ENCODE measurements at regions not wholly inside any gene's neighbourhood (a gene's known extent, or its start where the extent isn't known, plus 50 kb on each side); places are given as distances from the start of the nearest gene placed in this dataset.

DNA sequence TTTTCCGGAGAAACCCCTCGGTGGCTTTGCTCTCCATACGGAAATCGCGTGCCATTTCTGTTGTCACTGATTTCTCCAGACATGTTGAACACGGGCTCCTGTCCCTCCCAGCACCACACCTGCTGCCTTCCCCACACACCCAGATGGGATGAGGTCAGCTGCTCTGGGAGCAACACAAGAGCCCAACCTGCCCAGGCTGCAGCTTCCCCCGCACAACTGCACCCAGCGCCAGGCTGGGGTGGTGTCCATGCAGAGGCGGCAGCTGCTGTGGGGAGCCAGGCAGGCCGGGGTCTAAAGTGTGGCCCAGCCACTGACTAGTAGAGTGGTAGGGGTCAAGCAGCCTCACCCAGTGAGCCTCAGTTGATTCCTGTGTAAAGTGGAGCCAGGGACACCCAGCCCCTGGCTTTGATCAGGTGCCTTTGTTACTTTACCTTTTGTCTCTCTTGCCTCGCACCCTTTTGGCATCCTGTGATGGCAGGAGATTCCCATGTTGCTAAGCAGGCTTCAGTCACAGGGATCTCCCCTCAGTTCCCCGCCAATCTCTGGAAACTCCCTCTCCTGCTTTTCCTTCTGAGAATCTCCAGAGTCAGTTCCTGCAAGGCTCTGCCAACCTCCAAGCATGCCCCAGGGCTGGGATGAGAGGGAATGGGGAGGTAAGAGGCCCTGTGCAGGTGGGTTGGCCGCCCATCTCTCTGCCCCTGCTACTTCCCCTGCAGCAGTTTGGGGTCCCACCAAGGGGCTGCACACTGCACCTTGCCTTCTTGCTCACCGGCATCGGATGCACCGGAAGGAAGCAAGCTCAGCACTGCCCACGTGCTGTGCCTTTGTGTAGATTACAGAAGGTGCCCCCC lies 91.8 kb upstream of the ALDH1A3 start:
- Histone ChIP-seq H3K9ac (no peak overlapping the region), H3K4me3 (ENCODE audit: low read depth in 2 of 2, low read length in 1 of 2) (no peak overlapping the region), H2AFZ (ENCODE audit: low read depth) (no peak overlapping the region), H4K20me1 (ENCODE audit: insufficient read depth) (no peaks in the 10 kb centered on the region), H3K79me2 (ENCODE audit: insufficient read depth) (no peaks in the 10 kb centered on the region), H3K4me1 (ENCODE audit: control insufficient read depth in 1 of 2, insufficient read depth in 2 of 2, low read depth in 1 of 2, low read length in 1 of 2) (peaks cover 0 to 30% of the 10 kb centered on the region in 2 experiments; a peak in 1 of 4 replicates), H3F3A (replicated peaks; ENCODE audit: insufficient read depth) (no peaks in the 10 kb centered on the region), H3K27me3 (ENCODE audit: insufficient read depth) (no peaks in the 10 kb centered on the region), H3K36me3 (replicated peaks in 1 of 2; ENCODE audit: control insufficient read depth in 1 of 2, insufficient read depth in 2 of 2, low read length in 1 of 2) (no peaks in the 10 kb centered on the region), H3K4me2 (no peak overlapping the region), H3K9me2 (no peaks in the 10 kb centered on the region), H3K9me3 (no peaks in the 10 kb centered on the region), H3K27ac (ENCODE audit: low read depth in 2 of 2, low read length in 1 of 2) (no peak overlapping the region)
- ChIA-PET POLR2A (no interaction called here), CTCF (interaction anchor here (1.2 kb wide), 1 partner anchor 53 kb away, joined by 3 read pairs; no protein-coding TSS in a partner anchor)
- TF ChIP-seq POLR2AphosphoS5 (IDR thresholded peaks at IDR 0.05; ENCODE audit: low read depth, low read length) (no peak), RXRA (IDR thresholded peaks at IDR 0.05; ENCODE audit: borderline replicate concordance, low read depth) (no peak), TCF12 (IDR thresholded peaks at IDR 0.05) (no peak), ELF1 (IDR thresholded peaks at IDR 0.05) (no peak), MXI1 (IDR thresholded peaks at IDR 0.05; ENCODE audit: low read depth, low read length) (no peak), GABPA (IDR thresholded peaks at IDR 0.05; ENCODE audit: low read depth) (no peak), YY1 (IDR thresholded peaks at IDR 0.05; ENCODE audit: low read depth) (no peak)
- TF ChIP-seq, protein P1, sequence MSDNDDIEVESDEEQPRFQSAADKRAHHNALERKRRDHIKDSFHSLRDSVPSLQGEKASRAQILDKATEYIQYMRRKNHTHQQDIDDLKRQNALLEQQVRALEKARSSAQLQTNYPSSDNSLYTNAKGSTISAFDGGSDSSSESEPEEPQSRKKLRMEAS (IDR thresholded peaks at IDR 0.05; ENCODE audit: low read depth) = no peak
- TF ChIP-seq, protein P2, sequence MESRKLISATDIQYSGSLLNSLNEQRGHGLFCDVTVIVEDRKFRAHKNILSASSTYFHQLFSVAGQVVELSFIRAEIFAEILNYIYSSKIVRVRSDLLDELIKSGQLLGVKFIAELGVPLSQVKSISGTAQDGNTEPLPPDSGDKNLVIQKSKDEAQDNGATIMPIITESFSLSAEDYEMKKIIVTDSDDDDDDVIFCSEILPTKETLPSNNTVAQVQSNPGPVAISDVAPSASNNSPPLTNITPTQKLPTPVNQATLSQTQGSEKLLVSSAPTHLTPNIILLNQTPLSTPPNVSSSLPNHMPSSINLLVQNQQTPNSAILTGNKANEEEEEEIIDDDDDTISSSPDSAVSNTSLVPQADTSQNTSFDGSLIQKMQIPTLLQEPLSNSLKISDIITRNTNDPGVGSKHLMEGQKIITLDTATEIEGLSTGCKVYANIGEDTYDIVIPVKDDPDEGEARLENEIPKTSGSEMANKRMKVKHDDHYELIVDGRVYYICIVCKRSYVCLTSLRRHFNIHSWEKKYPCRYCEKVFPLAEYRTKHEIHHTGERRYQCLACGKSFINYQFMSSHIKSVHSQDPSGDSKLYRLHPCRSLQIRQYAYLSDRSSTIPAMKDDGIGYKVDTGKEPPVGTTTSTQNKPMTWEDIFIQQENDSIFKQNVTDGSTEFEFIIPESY (IDR thresholded peaks at IDR 0.05; ENCODE audit: borderline replicate concordance, low read depth) = no peak
- no peak for DNase-seq
- WGBS (ENCODE audit: low lambda C conversion rate) = 77% methylated on average over 13 of the region's 17 CpGs

DNA sequence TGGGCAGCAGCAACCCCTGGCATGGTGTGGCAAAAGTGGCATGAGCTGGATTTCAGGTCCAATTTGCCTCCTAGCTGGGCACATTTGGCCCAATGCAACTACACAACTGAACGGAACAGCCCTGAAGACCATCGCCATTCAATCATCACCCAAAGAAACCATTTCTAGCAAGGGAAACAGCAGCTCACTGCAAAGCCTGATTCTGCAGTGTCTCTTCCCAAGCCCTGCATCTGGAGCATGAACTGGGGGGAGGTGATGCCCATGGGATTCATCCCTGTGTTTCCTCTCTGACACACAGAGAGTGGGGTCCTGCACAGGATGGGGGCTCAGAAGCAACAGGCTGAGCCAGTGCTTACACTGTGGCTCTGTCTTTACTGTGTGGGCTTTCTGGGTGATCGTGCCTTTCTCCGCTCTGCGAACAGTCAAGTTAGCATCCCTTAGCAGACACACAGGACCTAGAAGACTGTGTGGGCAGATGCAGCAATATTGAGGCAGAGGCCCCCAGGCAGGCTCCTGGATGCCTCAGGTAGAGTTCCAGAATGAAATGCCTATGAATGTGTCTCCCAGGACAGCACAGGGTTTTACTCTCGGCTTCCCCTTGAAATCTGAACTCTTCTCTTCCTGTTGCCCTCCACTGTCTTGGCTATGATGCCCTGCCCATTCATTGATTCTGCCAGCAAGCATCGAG lies 91.1 kb upstream of the ALDH1A3 start:
- TF ChIP-seq NRF1 (IDR thresholded peaks at IDR 0.05; ENCODE audit: low read depth, low read length) (no peak), TEAD4 (IDR thresholded peaks at IDR 0.05; ENCODE audit: borderline replicate concordance, insufficient read depth) (no peak), YY1 (IDR thresholded peaks at IDR 0.05; ENCODE audit: low read depth) (no peak), RAD21 (IDR thresholded peaks at IDR 0.05; ENCODE audit: low read length) (no peak), CHD2 (IDR thresholded peaks at IDR 0.05; ENCODE audit: low read length, partially characterized antibody) (no peak), SMC3 (IDR thresholded peaks at IDR 0.05; ENCODE audit: low read depth, low read length) (no peak), RFX5 (IDR thresholded peaks at IDR 0.05; ENCODE audit: low read length) (no peak), RCOR1 (IDR thresholded peaks at IDR 0.05; ENCODE audit: low read length) (no peak), ELF1 (IDR thresholded peaks at IDR 0.05) (no peak), MXI1 (IDR thresholded peaks at IDR 0.05; ENCODE audit: low read depth, low read length) (no peak), FOXJ3 (CRISPR knock-in tag; IDR thresholded peaks at IDR 0.05) (no peak)
- TF ChIP-seq, protein P3, sequence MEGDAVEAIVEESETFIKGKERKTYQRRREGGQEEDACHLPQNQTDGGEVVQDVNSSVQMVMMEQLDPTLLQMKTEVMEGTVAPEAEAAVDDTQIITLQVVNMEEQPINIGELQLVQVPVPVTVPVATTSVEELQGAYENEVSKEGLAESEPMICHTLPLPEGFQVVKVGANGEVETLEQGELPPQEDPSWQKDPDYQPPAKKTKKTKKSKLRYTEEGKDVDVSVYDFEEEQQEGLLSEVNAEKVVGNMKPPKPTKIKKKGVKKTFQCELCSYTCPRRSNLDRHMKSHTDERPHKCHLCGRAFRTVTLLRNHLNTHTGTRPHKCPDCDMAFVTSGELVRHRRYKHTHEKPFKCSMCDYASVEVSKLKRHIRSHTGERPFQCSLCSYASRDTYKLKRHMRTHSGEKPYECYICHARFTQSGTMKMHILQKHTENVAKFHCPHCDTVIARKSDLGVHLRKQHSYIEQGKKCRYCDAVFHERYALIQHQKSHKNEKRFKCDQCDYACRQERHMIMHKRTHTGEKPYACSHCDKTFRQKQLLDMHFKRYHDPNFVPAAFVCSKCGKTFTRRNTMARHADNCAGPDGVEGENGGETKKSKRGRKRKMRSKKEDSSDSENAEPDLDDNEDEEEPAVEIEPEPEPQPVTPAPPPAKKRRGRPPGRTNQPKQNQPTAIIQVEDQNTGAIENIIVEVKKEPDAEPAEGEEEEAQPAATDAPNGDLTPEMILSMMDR (IDR thresholded peaks at IDR 0.05) = no peak
- TF ChIP-seq, protein P4, sequence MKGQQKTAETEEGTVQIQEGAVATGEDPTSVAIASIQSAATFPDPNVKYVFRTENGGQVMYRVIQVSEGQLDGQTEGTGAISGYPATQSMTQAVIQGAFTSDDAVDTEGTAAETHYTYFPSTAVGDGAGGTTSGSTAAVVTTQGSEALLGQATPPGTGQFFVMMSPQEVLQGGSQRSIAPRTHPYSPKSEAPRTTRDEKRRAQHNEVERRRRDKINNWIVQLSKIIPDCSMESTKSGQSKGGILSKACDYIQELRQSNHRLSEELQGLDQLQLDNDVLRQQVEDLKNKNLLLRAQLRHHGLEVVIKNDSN (IDR thresholded peaks at IDR 0.05; ENCODE audit: borderline replicate concordance, low read depth) = no peak
- no peaks in the 10 kb centered on the region for H3K9me3 ChIP-seq
- no peaks in the 10 kb centered on the region for H3K27me3 ChIP-seq (ENCODE audit: insufficient read depth)
- H3K79me2 ChIP-seq (ENCODE audit: insufficient read depth) = no peaks in the 10 kb centered on the region
- ChIA-PET CTCF (interaction anchor here (1.2 kb wide), 1 partner anchor 54 kb away, joined by 3 read pairs; no protein-coding TSS in a partner anchor), POLR2A (no interaction called here)
- H3F3A ChIP-seq (replicated peaks; ENCODE audit: insufficient read depth) = no peaks in the 10 kb centered on the region
- H3K9ac ChIP-seq = no peak overlapping the region
- H3K4me1 ChIP-seq (ENCODE audit: control insufficient read depth in 1 of 2, insufficient read depth in 2 of 2, low read depth in 1 of 2, low read length in 1 of 2) = peaks cover 0 to 26% of the 10 kb centered on the region in 2 experiments; a peak in 1 of 4 replicates
- no peak overlapping the region for H3K4me2 ChIP-seq
- H3K36me3 ChIP-seq (replicated peaks in 1 of 2; ENCODE audit: control insufficient read depth in 1 of 2, insufficient read depth in 2 of 2, low read length in 1 of 2) = no peaks in the 10 kb centered on the region
- no peak overlapping the region for H3K27ac ChIP-seq (ENCODE audit: low read depth in 2 of 2, low read length in 1 of 2)
- H3K9me2 ChIP-seq = no peaks in the 10 kb centered on the region
- 89% methylated on average over 6 of the region's 7 CpGs for WGBS (ENCODE audit: low lambda C conversion rate)
- no peak overlapping the region for H2AFZ ChIP-seq (ENCODE audit: low read depth)
- H4K20me1 ChIP-seq (ENCODE audit: insufficient read depth) = no peaks in the 10 kb centered on the region
- no peak overlapping the region for H3K4me3 ChIP-seq (ENCODE audit: low read depth in 2 of 2, low read length in 1 of 2)
- DNase-seq = no peak
